Small intestine (tissue), 7 donors: ENCODE measurements at regions not wholly inside any gene's neighbourhood (a gene's known extent, or its start where the extent isn't known, plus 50 kb on each side); places are given as distances from the start of the nearest gene placed in this dataset.

Source experiments
- DNase-seq, 2 donors: peaks; one replicate each; pipeline versions ENCODE4 v3.0.0 to v3.0.0-alpha.2; 2013
- FAIRE-seq: peaks from 2 replicates; lab custom pipeline; 2012; peaks lifted over from hg19 to GRCh38; lab: Jason Lieb, UNC
- H3K27ac ChIP-seq, 3 donors: one replicate each; pipeline ENCODE4 v1.5.1; 2013; ENCODE audit warnings: low read length in 2 of 3, mild to moderate bottlenecking in 2 of 3, control low read depth in 1 of 3, inconsistent platforms in 1 of 3, low read depth in 1 of 3, moderate library complexity in 1 of 3
- H3K27me3 ChIP-seq, 3 donors: one replicate each; pipeline ENCODE4 v1.6.1; 2013; ENCODE audit warnings: low read length in 3 of 3, inconsistent platforms in 1 of 3; ENCODE audit not compliant: control insufficient read depth in 3 of 3, insufficient read depth in 3 of 3
- H3K36me3 ChIP-seq, 3 donors: one replicate each; pipeline ENCODE4 v1.6.1; 2013; ENCODE audit warnings: low read length in 3 of 3, inconsistent platforms in 1 of 3, low read depth in 1 of 3, mild to moderate bottlenecking in 1 of 3, moderate library complexity in 1 of 3; ENCODE audit not compliant: control insufficient read depth in 3 of 3, insufficient read depth in 2 of 3
- H3K4me1 ChIP-seq, 3 donors: one replicate each; pipeline ENCODE4 v1.6.1; 2013; ENCODE audit warnings: low read length in 2 of 3, inconsistent platforms in 1 of 3, low read depth in 1 of 3, mild to moderate bottlenecking in 1 of 3, moderate library complexity in 1 of 3; ENCODE audit not compliant: control insufficient read depth in 3 of 3, insufficient read depth in 2 of 3
- H3K4me3 ChIP-seq, 3 donors: one replicate each; pipeline ENCODE4 v1.5.1; 2013; ENCODE audit warnings: low read length in 3 of 3, control low read depth in 1 of 3, inconsistent platforms in 1 of 3, low read depth in 1 of 3, mild to moderate bottlenecking in 1 of 3, moderate library complexity in 1 of 3
- H3K9me3 ChIP-seq, 2 donors: one replicate each; pipeline ENCODE4 v1.6.1; 2013; ENCODE audit warnings: low read depth in 1 of 2, low read length in 1 of 2; ENCODE audit not compliant: control insufficient read depth in 2 of 2, insufficient read depth in 1 of 2
- WGBS, 3 donors: extraction: QIAGEN DNeasy Blood & Tissue Kit; methylation state at CpG; one replicate each; pipeline ENCODE4 v1.1.7; 2013; 5-methylcytosine and 5-hydroxymethylcytosine counted together
- donor health status: healthy with polysubstance abuse.
- donor health status: control.
- donor health status: control.
- donor health status: Bipolar disorder and iron deficiency.
- donor health status: healthy.

DNA sequence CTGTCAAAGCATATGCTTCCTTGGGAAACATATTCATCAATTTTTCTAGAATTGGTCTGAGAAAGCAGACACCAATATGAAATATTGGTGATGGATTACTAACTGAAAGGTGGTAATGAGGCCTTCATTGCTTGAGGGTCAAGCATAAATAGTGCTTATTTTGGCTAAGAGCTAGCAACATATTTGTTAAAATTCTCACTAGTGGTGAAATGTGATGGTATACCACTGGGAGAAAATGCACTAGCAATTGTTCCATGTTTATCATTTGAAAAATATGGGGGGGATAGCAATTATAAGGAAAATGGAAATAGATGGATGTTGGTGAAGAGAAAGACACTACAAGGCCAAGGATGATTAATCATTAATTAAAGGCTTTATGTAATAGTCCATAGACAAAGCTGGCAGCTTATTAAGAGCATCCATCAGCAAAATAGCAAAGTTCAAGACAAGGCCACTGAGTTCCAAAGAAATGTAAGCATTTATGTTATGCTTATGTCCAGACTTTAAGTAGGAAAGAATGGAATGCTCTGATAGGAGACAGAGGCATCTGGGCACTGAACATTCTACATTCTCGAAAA, 253.7 kb upstream of the PRDM9 start:
- WGBS, 3 donors, result 58 to 81% (median 65%) methylated on average over 1 of the region's 1 CpG
- Histone ChIP-seq H3K27ac (no peak overlapping the region), H3K27me3 (no peaks in the 10 kb centered on the region), H3K4me3 (no peak overlapping the region), H3K4me1 (no peaks in the 10 kb centered on the region), H3K36me3 (no peaks in the 10 kb centered on the region), H3K9me3 (no peaks in the 10 kb centered on the region)
- no peak for DNase-seq
- FAIRE-seq, result no peak

DNA sequence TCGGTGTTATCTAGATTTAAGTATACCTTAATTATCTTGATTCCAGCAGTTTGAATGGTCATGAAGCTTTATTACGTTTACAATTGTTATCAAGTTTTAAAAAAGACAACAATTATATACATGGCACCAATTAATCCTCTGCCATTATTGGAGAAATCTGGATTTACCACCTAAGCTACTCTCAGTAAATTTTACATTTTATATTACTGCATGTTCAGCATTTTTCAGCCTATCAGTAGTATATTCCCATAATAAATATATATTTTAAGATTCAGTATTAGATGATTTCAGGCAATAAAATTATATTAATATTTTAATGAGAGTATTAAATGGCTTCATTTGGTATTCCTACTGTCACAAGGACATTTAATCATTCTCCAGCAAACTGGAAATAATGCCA, 264.5 kb upstream of the PRDM9 start:
- Histone ChIP-seq H3K4me1 (no peaks in the 10 kb centered on the region), H3K4me3 (no peak overlapping the region), H3K27ac (no peak overlapping the region), H3K9me3 (no peaks in the 10 kb centered on the region), H3K27me3 (no peaks in the 10 kb centered on the region), H3K36me3 (no peaks in the 10 kb centered on the region)
- DNase-seq, result no peak
- 44 to 76% (median 45%) methylated on average over 2 of the region's 2 CpGs for WGBS, 3 donors
- no peak for FAIRE-seq

DNA sequence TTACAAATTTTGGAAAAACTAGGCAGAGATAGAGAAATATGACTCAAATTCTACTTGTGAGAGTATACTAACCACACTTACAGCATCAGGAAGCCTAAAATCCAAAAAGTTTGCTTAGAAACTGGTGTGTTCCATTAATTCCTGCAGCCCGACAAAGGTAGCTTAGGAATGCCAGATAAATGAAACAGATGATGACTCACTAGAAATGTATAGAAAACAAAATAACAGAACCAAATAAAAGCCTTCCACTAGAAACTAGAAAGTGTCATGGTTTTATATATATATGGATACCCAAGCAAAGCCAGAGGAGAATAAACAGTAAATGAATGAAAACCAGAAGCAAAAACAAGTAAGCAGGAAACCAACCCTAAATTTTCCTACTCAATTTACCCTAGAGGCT, 272.2 kb upstream of the PRDM9 start:
- no peak overlapping the region for H3K27ac ChIP-seq
- H3K4me1 ChIP-seq, result no peaks in the 10 kb centered on the region
- H3K27me3 ChIP-seq, result no peaks in the 10 kb centered on the region
- WGBS, 3 donors, result 62 to 85% (median 84%) methylated on average over 1 of the region's 1 CpG
- FAIRE-seq (no peak), DNase-seq (no peak)
- no peaks in the 10 kb centered on the region for H3K36me3 ChIP-seq
- H3K4me3 ChIP-seq, result no peak overlapping the region
- H3K9me3 ChIP-seq, result no peaks in the 10 kb centered on the region

DNA sequence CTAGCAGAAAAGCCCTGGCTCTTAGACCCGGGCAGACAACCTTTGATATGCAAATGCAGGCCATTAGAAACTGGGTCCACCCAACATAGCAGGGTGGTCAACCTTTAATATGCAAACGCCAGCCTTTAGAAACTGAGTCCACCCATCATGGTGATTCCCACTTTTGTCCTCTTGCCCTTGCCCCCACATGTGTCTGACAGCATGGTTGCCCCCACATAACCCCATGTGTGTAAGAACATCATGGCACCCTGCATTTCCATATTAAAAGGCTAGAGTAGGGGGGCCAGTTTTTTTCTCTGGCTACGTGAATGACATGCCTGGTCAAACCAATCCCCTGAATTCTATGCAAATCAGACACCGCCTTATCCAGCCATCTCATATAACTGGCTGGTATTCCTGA, 273.2 kb upstream of the PRDM9 start:
- H3K36me3 ChIP-seq, result no peaks in the 10 kb centered on the region
- 64 to 65% (median 65%) methylated on average over 4 of the region's 4 CpGs for WGBS, 3 donors
- H3K4me1 ChIP-seq, result no peaks in the 10 kb centered on the region
- no peak for FAIRE-seq
- H3K4me3 ChIP-seq, result no peak overlapping the region
- no peaks in the 10 kb centered on the region for H3K27me3 ChIP-seq
- no peak for DNase-seq
- H3K27ac ChIP-seq, result no peak overlapping the region
- H3K9me3 ChIP-seq, result no peaks in the 10 kb centered on the region

DNA sequence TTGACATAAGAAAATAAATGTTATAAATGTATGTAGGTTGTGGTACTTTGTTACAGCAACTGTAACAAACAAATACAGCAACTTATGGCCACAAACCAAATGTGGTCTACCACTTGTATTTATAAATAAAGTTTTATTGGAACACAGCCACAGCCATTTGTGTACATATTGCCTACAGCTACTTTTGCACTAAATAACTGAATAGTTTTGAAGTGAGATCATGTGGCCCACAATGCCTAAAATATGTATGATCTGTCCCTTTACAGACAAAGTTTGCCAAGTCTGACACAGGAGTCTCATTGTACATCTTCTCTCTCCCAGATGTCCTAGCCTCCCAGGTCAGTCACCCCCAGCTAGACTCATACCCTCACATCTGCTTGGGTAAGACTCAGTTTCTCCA, 283.6 kb upstream of the PRDM9 start:
- H3K27me3 ChIP-seq, result no peaks in the 10 kb centered on the region
- no peaks in the 10 kb centered on the region for H3K36me3 ChIP-seq
- H3K4me3 ChIP-seq, result no peak overlapping the region
- no peaks in the 10 kb centered on the region for H3K9me3 ChIP-seq
- FAIRE-seq (no peak), DNase-seq (no peak)
- no peaks in the 10 kb centered on the region for H3K4me1 ChIP-seq
- H3K27ac ChIP-seq, result no peak overlapping the region

DNA sequence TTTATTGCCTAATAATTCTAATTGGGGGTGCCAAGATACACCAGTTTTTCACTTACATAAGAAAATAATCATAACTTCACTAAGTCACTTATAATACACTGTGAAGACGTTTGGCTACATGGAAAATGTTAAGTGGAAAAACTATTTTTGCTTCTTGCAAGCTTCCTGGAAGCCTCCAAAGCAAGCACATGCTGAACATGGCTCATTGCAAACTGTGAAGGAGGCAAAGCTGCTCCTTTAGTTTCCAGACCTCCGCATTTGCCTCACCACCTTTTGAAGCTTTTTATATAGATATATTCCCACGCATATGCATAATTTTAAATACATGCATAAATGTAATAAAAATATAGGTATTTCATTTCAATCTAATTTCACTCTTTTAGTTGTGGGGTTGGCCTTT, 285.6 kb upstream of the PRDM9 start:
- no peak for FAIRE-seq

DNA sequence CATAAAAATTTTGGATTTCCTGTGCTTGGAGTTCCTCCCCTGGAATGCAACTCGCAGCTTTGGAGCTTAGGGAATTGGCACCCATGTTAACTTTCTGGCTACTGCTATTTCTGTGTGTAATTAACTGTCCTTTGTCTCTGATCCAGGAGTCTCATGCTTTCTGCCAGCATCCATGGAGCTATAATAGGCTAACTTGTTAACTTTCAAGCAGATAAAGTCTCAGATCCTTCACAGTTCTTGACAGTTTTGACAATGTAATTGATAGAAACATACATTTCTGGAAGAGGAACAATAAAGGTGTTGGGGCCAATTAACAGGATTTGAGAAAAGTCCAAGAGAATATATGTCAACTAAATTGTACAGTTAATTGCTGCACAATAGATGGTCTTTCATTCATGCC, 290.2 kb upstream of the PRDM9 start:
- Histone ChIP-seq H3K27ac (no peak overlapping the region), H3K9me3 (no peaks in the 10 kb centered on the region), H3K27me3 (no peaks in the 10 kb centered on the region), H3K36me3 (no peaks in the 10 kb centered on the region), H3K4me1 (no peaks in the 10 kb centered on the region), H3K4me3 (no peak overlapping the region)
- no peak for FAIRE-seq
- DNase-seq, result no peak
- 62 to 67% (median 66%) methylated on average over 1 of the region's 1 CpG for WGBS, 3 donors

More for the DNA sequence above, 285.6 kb upstream of the PRDM9 start:
- Histone ChIP-seq H3K27me3 (no peaks in the 10 kb centered on the region), H3K4me3 (no peak overlapping the region), H3K27ac (no peak overlapping the region), H3K4me1 (no peaks in the 10 kb centered on the region), H3K36me3 (no peaks in the 10 kb centered on the region), H3K9me3 (no peaks in the 10 kb centered on the region)
- DNase-seq, result no peak
- WGBS, 3 donors, result 74 to 76% (median 74%) methylated on average over 3 of the region's 3 CpGs

DNA sequence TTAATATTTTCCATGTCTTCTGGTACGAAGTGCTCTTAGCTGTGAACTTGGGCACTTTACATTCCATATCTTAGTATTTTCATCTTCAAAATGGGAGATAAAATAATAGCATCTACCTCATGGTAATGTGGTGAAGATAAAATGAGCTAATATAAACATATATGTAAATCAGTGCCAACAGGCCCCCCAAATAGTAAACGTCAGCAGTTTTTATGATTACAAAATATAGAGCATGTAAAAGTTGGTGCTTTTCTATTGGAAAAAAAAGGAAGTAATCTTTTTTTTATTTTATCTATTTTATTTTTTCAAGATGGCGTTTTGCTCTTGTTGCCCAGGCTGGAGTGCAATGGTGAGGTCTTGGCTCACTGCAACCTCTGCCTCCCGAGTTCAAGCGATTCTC, 291.1 kb upstream of the PRDM9 start:
- Histone ChIP-seq H3K4me3 (no peak overlapping the region), H3K36me3 (no peaks in the 10 kb centered on the region), H3K27me3 (no peaks in the 10 kb centered on the region), H3K9me3 (no peaks in the 10 kb centered on the region), H3K27ac (no peak overlapping the region), H3K4me1 (no peaks in the 10 kb centered on the region)
- FAIRE-seq (no peak), DNase-seq (no peak)
- WGBS, 3 donors, result 79 to 89% (median 81%) methylated on average over 5 of the region's 5 CpGs

DNA sequence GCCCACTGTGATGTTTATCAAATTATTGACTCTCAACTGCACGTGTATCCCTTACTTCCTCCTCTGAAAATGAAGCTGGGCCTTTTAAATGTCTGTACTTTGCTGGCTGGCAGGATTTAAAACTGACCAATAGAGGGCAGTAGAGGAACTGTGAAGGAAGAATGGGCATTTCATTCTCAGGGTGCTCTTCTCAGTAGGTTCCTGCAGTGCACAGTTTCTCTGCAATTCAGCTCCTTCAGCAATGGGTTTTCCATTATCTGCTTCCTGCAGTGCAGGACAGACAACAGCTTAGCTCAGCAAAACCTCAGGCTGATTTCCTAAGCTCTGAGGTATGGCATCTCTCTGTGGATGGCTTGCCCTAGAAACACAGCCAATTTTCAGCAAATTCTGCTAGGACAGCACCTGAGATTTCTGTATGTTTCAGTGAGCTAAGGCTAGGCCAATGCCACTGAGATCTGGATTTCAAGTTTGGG, 298.4 kb upstream of the PRDM9 start:
- Histone ChIP-seq H3K27ac (no peak overlapping the region), H3K4me1 (no peaks in the 10 kb centered on the region), H3K27me3 (no peaks in the 10 kb centered on the region), H3K4me3 (no peak overlapping the region), H3K9me3 (no peaks in the 10 kb centered on the region), H3K36me3 (no peaks in the 10 kb centered on the region)
- no peak for FAIRE-seq
- DNase-seq, result peak; percentile 18 to 21
- WGBS, 3 donors, result 0 to 3% (median 2%) methylated on average over 1 of the region's 1 CpG
